WTC11 (cell line): ENCODE measurements at regions not wholly inside any gene's neighbourhood (a gene's known extent, or its start where the extent isn't known, plus 50 kb on each side); places are given as distances from the start of the nearest gene placed in this dataset.

ENCODE experiments used
- ATAC-seq: fragments of 200-7000 bp; cut with Tn5 transposase; 2 replicates; pipeline ENCODE4 v1.10.0; 2021; ENCODE audit warnings: mild to moderate bottlenecking, moderate library complexity
- CTCF ChIA-PET: fragments of 300-600 bp; sonication (Branson Sonifier 250); formaldehyde crosslinking; loops from one replicate; lab custom pipeline; 2021; ENCODE audit warnings: antibody characterized with exemption; lab: Charles Lee
- POLR2A ChIA-PET: fragments of 350-600 bp; sonication (Branson Sonifier 250); formaldehyde crosslinking; loops from one replicate; lab custom pipeline; 2021; ENCODE audit warnings: antibody characterized with exemption; lab: Charles Lee
- DNase-seq: peaks from one replicate; pipeline ENCODE4 v3.0.0; 2021; ENCODE audit warnings: low spot score
- H3K27ac Mint-ChIP-seq: 2 replicates; pipeline ENCODE4 v1.8.0; 2021; ENCODE audit warnings: mixed read lengths
- H3K27me3 Mint-ChIP-seq: 2 replicates; pipeline ENCODE4 v1.8.0; 2021; ENCODE audit warnings: low read depth, mild to moderate bottlenecking, moderate library complexity, mixed read lengths
- H3K36me3 Mint-ChIP-seq: 2 replicates; pipeline ENCODE4 v1.8.0; 2021; ENCODE audit warnings: mixed read lengths
- H3K4me1 Mint-ChIP-seq: 2 replicates; pipeline ENCODE4 v1.8.0; 2022; ENCODE audit warnings: mixed read lengths
- H3K4me3 Mint-ChIP-seq: 2 replicates; pipeline ENCODE4 v1.8.0; 2021; ENCODE audit warnings: mild to moderate bottlenecking, moderate library complexity, mixed read lengths
- H3K9me3 Mint-ChIP-seq: 2 replicates; pipeline ENCODE4 v1.8.0; 2021; ENCODE audit warnings: mixed read lengths
- ATF1 ChIP-seq: sonication (generic); formaldehyde crosslinking; IDR thresholded peaks from 2 replicates; pipeline ENCODE4 v1.8.1; 2023; ENCODE audit warnings: mild to moderate bottlenecking, moderate library complexity, missing genetic modification reagents
- CBFB ChIP-seq: sonication (generic); formaldehyde crosslinking; IDR thresholded peaks from 2 replicates; pipeline ENCODE4 v1.8.1; 2022; ENCODE audit warnings: mild to moderate bottlenecking, low read depth, missing genetic modification reagents
- CDX4 ChIP-seq: fragments of 250-450 bp; sonication (Bioruptor Pico); IDR thresholded peaks from 2 replicates; pipeline ENCODE4 v1.9.0; 2021; ENCODE audit warnings: moderate library complexity, mild to moderate bottlenecking, inconsistent platforms, borderline replicate concordance
- E2F4 ChIP-seq: sonication (generic); formaldehyde crosslinking; IDR thresholded peaks from 2 replicates; pipeline ENCODE4 v1.8.1; 2022; ENCODE audit warnings: low read depth, mild to moderate bottlenecking, moderate library complexity, missing genetic modification reagents, borderline replicate concordance
- E2F5 ChIP-seq: sonication (generic); formaldehyde crosslinking; IDR thresholded peaks from 2 replicates; pipeline ENCODE4 v1.8.1; 2022; ENCODE audit warnings: mild to moderate bottlenecking, moderate library complexity, missing genetic modification reagents
- FOXK1 ChIP-seq: sonication (generic); formaldehyde crosslinking; IDR thresholded peaks from 2 replicates; pipeline ENCODE4 v1.8.0; 2022; ENCODE audit warnings: mild to moderate bottlenecking, moderate library complexity, missing genetic modification reagents
- GTF2I ChIP-seq: fragments of 250-450 bp; sonication (Bioruptor Pico); conservative IDR thresholded peaks from 2 replicates; pipeline ENCODE4 v1.4.0; 2021; ENCODE audit warnings: mild to moderate bottlenecking
- HMGXB4 ChIP-seq: sonication (generic); formaldehyde crosslinking; IDR thresholded peaks from 2 replicates; pipeline ENCODE4 v1.8.1; 2023; ENCODE audit warnings: mild to moderate bottlenecking, moderate library complexity, missing genetic modification reagents
- JAZF1 ChIP-seq: fragments of 250-450 bp; sonication (Bioruptor Pico); IDR thresholded peaks from 2 replicates; pipeline ENCODE4 v1.9.0; 2021; ENCODE audit warnings: moderate library complexity, mild to moderate bottlenecking, inconsistent platforms
- MLX ChIP-seq: sonication (generic); formaldehyde crosslinking; IDR thresholded peaks from 2 replicates; pipeline ENCODE4 v1.8.1; 2023; ENCODE audit warnings: mild to moderate bottlenecking, missing genetic modification reagents, moderate library complexity
- NFATC4 ChIP-seq: fragments of 250-450 bp; sonication (Bioruptor Pico); IDR thresholded peaks from 2 replicates; pipeline ENCODE4 v1.9.0; 2021; ENCODE audit warnings: mild to moderate bottlenecking
- OVOL2 ChIP-seq: fragments of 250-450 bp; sonication (Bioruptor Pico); IDR thresholded peaks from 2 replicates; pipeline ENCODE4 v1.9.0; 2021; ENCODE audit warnings: mild to moderate bottlenecking, borderline replicate concordance
- PREB ChIP-seq: sonication (generic); formaldehyde crosslinking; IDR thresholded peaks from 2 replicates; pipeline ENCODE4 v1.8.1; 2022; ENCODE audit warnings: mild to moderate bottlenecking, missing genetic modification reagents, moderate library complexity, borderline replicate concordance
- TP53 ChIP-seq: sonication (generic); formaldehyde crosslinking; IDR thresholded peaks from 2 replicates; pipeline ENCODE4 v1.8.1; 2023; ENCODE audit warnings: mild to moderate bottlenecking, missing genetic modification reagents
- ZBTB21 ChIP-seq: sonication (generic); formaldehyde crosslinking; IDR thresholded peaks from 2 replicates; pipeline ENCODE4 v1.8.1; 2023; ENCODE audit warnings: mild to moderate bottlenecking, missing genetic modification reagents, borderline replicate concordance
- ZNF121 ChIP-seq: sonication (generic); formaldehyde crosslinking; IDR thresholded peaks from 2 replicates; pipeline ENCODE4 v1.8.0; 2023; ENCODE audit warnings: missing genetic modification reagents
- ZNF396 ChIP-seq: fragments of 250-450 bp; sonication (Bioruptor Pico); IDR thresholded peaks from 2 replicates; pipeline ENCODE4 v1.8.0; 2021; ENCODE audit warnings: mild to moderate bottlenecking, moderate library complexity, borderline replicate concordance
- ZNF512 ChIP-seq: sonication (generic); formaldehyde crosslinking; IDR thresholded peaks from 2 replicates; pipeline ENCODE4 v1.8.1; 2022; ENCODE audit warnings: missing genetic modification reagents, borderline replicate concordance

GRCh38 chr11:119802670-119803069 lies 73.7 kb upstream of the NECTIN1 start (continued):
- TF ChIP-seq MLX (CRISPR knock-in tag) (no peak), GTF2I (CRISPR knock-in tag) (no peak), FOXK1 (CRISPR knock-in tag) (no peak)

GRCh38 chr11:119800619-119801018 lies 71.6 kb upstream of the NECTIN1 start:
- POLR2A ChIA-PET, result no interaction called here
- Mint-ChIP-seq H3K4me1 (peaks cover 30% of the 10 kb centered on the region), H3K27ac (no peak overlapping the region), H3K9me3 (no peaks in the 10 kb centered on the region), H3K27me3 (peaks cover 43% of the 10 kb centered on the region), H3K36me3 (no peaks in the 10 kb centered on the region)
- CTCF ChIA-PET, result interaction anchor here (1.1 to 1.3 kb wide), 4 partner anchors 9 to 411 kb away, joined by 3 to 5 read pairs (median 4); no protein-coding TSS in a partner anchor
- DNase-seq, result no peak
- TF ChIP-seq ZNF396 (CRISPR knock-in tag), result no peak
- no peak for TF ChIP-seq OVOL2 (CRISPR knock-in tag)
- no peak for TF ChIP-seq NFATC4 (CRISPR knock-in tag)
- TF ChIP-seq, all 79 proteins: peak for 0
- no peak overlapping the region for H3K4me3 Mint-ChIP-seq
- no peak for ATAC-seq

- H3K4me1 Mint-ChIP-seq, result peaks cover 35% of the 10 kb centered on the region
- no peak overlapping the region for H3K27ac Mint-ChIP-seq
- ChIA-PET CTCF (interaction anchor here (1.2 kb wide), 2 partner anchors 135 to 410 kb away, joined by 3 read pairs; no protein-coding TSS in a partner anchor), POLR2A (no interaction called here)
- peaks cover 47% of the 10 kb centered on the region for H3K27me3 Mint-ChIP-seq
- no peak overlapping the region for H3K4me3 Mint-ChIP-seq
- no peaks in the 10 kb centered on the region for H3K36me3 Mint-ChIP-seq
- no peak for DNase-seq
- TF ChIP-seq GTF2I (CRISPR knock-in tag) (no peak), HMGXB4 (CRISPR knock-in tag) (no peak), JAZF1 (CRISPR knock-in tag) (no peak), E2F5 (CRISPR knock-in tag) (no peak), PREB (CRISPR knock-in tag) (no peak), ZNF121 (CRISPR knock-in tag) (no peak), CDX4 (CRISPR knock-in tag) (no peak), E2F4 (CRISPR knock-in tag) (no peak), ZNF512 (CRISPR knock-in tag) (no peak), CBFB (CRISPR knock-in tag) (no peak), TP53 (CRISPR knock-in tag) (no peak), ZBTB21 (no peak), ATF1 (CRISPR knock-in tag) (no peak)
- no peaks in the 10 kb centered on the region for H3K9me3 Mint-ChIP-seq
- no peak for ATAC-seq
These were observed 71.2 kb upstream of the NECTIN1 start for GRCh38 chr11:119800171-119800570.
